HEK293 (cell line): ENCODE measurements at regions not wholly inside any gene's neighbourhood (a gene's known extent, or its start where the extent isn't known, plus 50 kb on each side); places are given as distances from the start of the nearest gene placed in this dataset.

Experiments
- CTCF ChIA-PET: fragments of 350-600 bp; formaldehyde crosslinking; extraction: SDS; loops from one replicate; lab custom pipeline; 2021; ENCODE audit warnings: antibody characterized with exemption; lab: Yijun Ruan, JAX
- POLR2A ChIA-PET: fragments of 300-600 bp; formaldehyde crosslinking; extraction: SDS; loops from one replicate; lab custom pipeline; 2020; ENCODE audit warnings: antibody characterized with exemption, inconsistent platforms; lab: Yijun Ruan, JAX
- H3K27ac ChIP-seq: fragments of 200-500 bp; sonication (Bioruptor generic); 2 replicates; pipeline ENCODE4 v1.5.1; 2014; ENCODE audit warnings: low read depth, low read length, control low read depth, inconsistent platforms; ENCODE audit errors: extremely low read depth
- H3K36me3 ChIP-seq, 2 experiments: fragments of 200-500 bp in 1 of 2; sonication (Bioruptor generic) in 1 of 2; 1 replicate in 1 of 2; 2 replicates in 1 of 2; pipeline ENCODE4 v1.5.1; 2014 to 2017; ENCODE audit warnings: inconsistent platforms in 2 of 2, low read length in 2 of 2; ENCODE audit not compliant: control insufficient read depth in 2 of 2, insufficient read depth in 1 of 2
- H3K4me1 ChIP-seq: fragments of 200-500 bp; sonication (Bioruptor generic); 2 replicates; pipeline ENCODE4 v1.5.1; 2014; ENCODE audit warnings: mild to moderate bottlenecking, low read length, inconsistent platforms; ENCODE audit not compliant: control insufficient read depth, insufficient read depth
- H3K4me3 ChIP-seq: 2 replicates; pipeline ENCODE4 v1.5.1; 2011; ENCODE audit warnings: low read depth, mild to moderate bottlenecking, control low read depth, low read length, moderate library complexity
- H3K9me3 ChIP-seq: fragments of 200-500 bp; sonication (Bioruptor generic); 2 replicates; pipeline ENCODE4 v1.5.1; 2014; ENCODE audit warnings: low read depth, low read length, inconsistent platforms; ENCODE audit not compliant: control insufficient read depth, insufficient read depth
- EGR2 ChIP-seq: fragments of 450-650 bp; formaldehyde crosslinking; IDR thresholded peaks from 2 replicates; pipeline ENCODE4 v1.5.1; 2016; ENCODE audit warnings: low read depth, missing biosample characterization, missing genetic modification characterization
- INSM2 ChIP-seq: fragments of 450-650 bp; formaldehyde crosslinking; IDR thresholded peaks from 2 replicates; pipeline ENCODE4 v1.5.1; 2016; ENCODE audit warnings: missing biosample characterization, missing genetic modification characterization
- KLF1 ChIP-seq: fragments of 450-650 bp; formaldehyde crosslinking; IDR thresholded peaks from 2 replicates; pipeline ENCODE4 v1.5.1; 2016; ENCODE audit warnings: missing biosample characterization, missing genetic modification characterization
- MEIS1 ChIP-seq: sonication (generic); formaldehyde crosslinking; IDR thresholded peaks from 2 replicates; pipeline ENCODE4 v1.8.1; 2022; ENCODE audit warnings: missing genetic modification reagents, mild to moderate bottlenecking, borderline replicate concordance
- SALL2 ChIP-seq: fragments of 450-650 bp; formaldehyde crosslinking; IDR thresholded peaks from 2 replicates; pipeline ENCODE4 v1.5.0; 2017; ENCODE audit warnings: missing biosample characterization, mild to moderate bottlenecking, missing genetic modification characterization, borderline replicate concordance
- SP3 ChIP-seq: fragments of 450-650 bp; formaldehyde crosslinking; IDR thresholded peaks from 2 replicates; pipeline ENCODE4 v1.5.1; 2016; ENCODE audit warnings: missing biosample characterization, missing genetic modification characterization
- SP7 ChIP-seq: fragments of 450-650 bp; formaldehyde crosslinking; IDR thresholded peaks from 2 replicates; pipeline ENCODE4 v1.5.1; 2016; ENCODE audit warnings: missing biosample characterization, missing genetic modification characterization
- ZBTB1 ChIP-seq: fragments of 450-650 bp; formaldehyde crosslinking; IDR thresholded peaks from 2 replicates; pipeline ENCODE4 v1.5.1; 2016; ENCODE audit warnings: missing biosample characterization, missing genetic modification characterization
- ZBTB6 ChIP-seq: fragments of 450-650 bp; formaldehyde crosslinking; IDR thresholded peaks from 2 replicates; pipeline ENCODE4 v1.5.1; 2017; ENCODE audit warnings: missing biosample characterization, missing genetic modification characterization
- ZEB2 ChIP-seq: fragments of 450-650 bp; formaldehyde crosslinking; IDR thresholded peaks from 2 replicates; pipeline ENCODE4 v1.5.1; 2016; ENCODE audit warnings: missing biosample characterization, missing genetic modification characterization
- ZIC2 ChIP-seq: fragments of 450-650 bp; formaldehyde crosslinking; IDR thresholded peaks from 2 replicates; pipeline ENCODE4 v1.5.1; 2016; ENCODE audit warnings: missing biosample characterization, missing genetic modification characterization
- ZNF133 ChIP-seq: fragments of 450-650 bp; formaldehyde crosslinking; IDR thresholded peaks from 2 replicates; pipeline ENCODE4 v1.5.1; 2016; ENCODE audit warnings: missing biosample characterization, missing genetic modification characterization
- ZNF148 ChIP-seq: fragments of 450-650 bp; formaldehyde crosslinking; IDR thresholded peaks from 2 replicates; pipeline ENCODE4 v1.5.0; 2017; ENCODE audit warnings: missing biosample characterization, missing genetic modification characterization, borderline replicate concordance
- ZNF16 ChIP-seq: fragments of 450-650 bp; formaldehyde crosslinking; IDR thresholded peaks from 2 replicates; pipeline ENCODE4 v1.5.1; 2016; ENCODE audit warnings: low read depth, missing biosample characterization, missing genetic modification characterization
- ZNF19 ChIP-seq: fragments of 450-650 bp; formaldehyde crosslinking; IDR thresholded peaks from 2 replicates; pipeline ENCODE4; 2016; ENCODE audit warnings: missing biosample characterization, missing genetic modification characterization, low read depth
- ZNF221 ChIP-seq: fragments of 450-650 bp; formaldehyde crosslinking; IDR thresholded peaks from 2 replicates; pipeline ENCODE4 v1.5.1; 2017; ENCODE audit warnings: missing biosample characterization, missing genetic modification characterization, borderline replicate concordance
- ZNF239 ChIP-seq: fragments of 450-650 bp; formaldehyde crosslinking; IDR thresholded peaks from 2 replicates; pipeline ENCODE4 v1.5.1; 2016; ENCODE audit warnings: missing biosample characterization, missing genetic modification characterization
- ZNF280D ChIP-seq: fragments of 450-650 bp; formaldehyde crosslinking; IDR thresholded peaks from 2 replicates; pipeline ENCODE4 v1.5.1; 2016; ENCODE audit warnings: missing biosample characterization, missing genetic modification characterization
- ZNF423 ChIP-seq: fragments of 450-650 bp; formaldehyde crosslinking; IDR thresholded peaks from 2 replicates; pipeline ENCODE4 v1.5.1; 2016; ENCODE audit warnings: missing biosample characterization, missing genetic modification characterization
- ZNF530 ChIP-seq: fragments of 450-650 bp; formaldehyde crosslinking; IDR thresholded peaks from 2 replicates; pipeline ENCODE4 v1.5.1; 2016; ENCODE audit warnings: low read depth, missing biosample characterization, missing genetic modification characterization
- ZNF544 ChIP-seq: fragments of 450-650 bp; formaldehyde crosslinking; IDR thresholded peaks from 2 replicates; pipeline ENCODE4 v1.5.0; 2017; ENCODE audit warnings: missing biosample characterization, missing genetic modification characterization
- ZNF677 ChIP-seq: fragments of 450-650 bp; IDR thresholded peaks from 2 replicates; pipeline ENCODE4 v1.5.0; 2018; ENCODE audit warnings: missing biosample characterization, mild to moderate bottlenecking, missing genetic modification characterization, moderate library complexity
- ZNF707 ChIP-seq: fragments of 450-650 bp; formaldehyde crosslinking; IDR thresholded peaks from 2 replicates; pipeline ENCODE4 v1.5.1; 2016; ENCODE audit warnings: missing biosample characterization, missing genetic modification characterization
- ZNF76 ChIP-seq: fragments of 450-650 bp; formaldehyde crosslinking; IDR thresholded peaks from 2 replicates; pipeline ENCODE4; 2016; ENCODE audit warnings: low read depth, missing biosample characterization, missing genetic modification characterization, borderline replicate concordance

GRCh38 chr7:35474100-35474499 is 220.2 kb upstream of the TBX20 start:
- no peak for TF ChIP-seq ZNF19
- no peaks in the 10 kb centered on the region for H3K4me1 ChIP-seq
- CTCF ChIA-PET: no interaction called here
- H3K27ac ChIP-seq: no peak overlapping the region
- H3K36me3 ChIP-seq: no peaks in the 10 kb centered on the region
- no peaks in the 10 kb centered on the region for H3K9me3 ChIP-seq
- no peak overlapping the region for H3K4me3 ChIP-seq
- POLR2A ChIA-PET: no interaction called here

- ChIA-PET CTCF (no interaction called here), POLR2A (no interaction called here)
- no peak overlapping the region for H3K27ac ChIP-seq
Measured at GRCh38 chr7:35468606-35469005, 214.7 kb upstream of the TBX20 start.

GRCh38 chr7:35467456-35467978 is 213.6 kb upstream of the TBX20 start:
- Histone ChIP-seq H3K4me1 (no peaks in the 10 kb centered on the region), H3K9me3 (no peaks in the 10 kb centered on the region), H3K36me3 (no peaks in the 10 kb centered on the region), H3K4me3 (no peak overlapping the region), H3K27ac (no peak overlapping the region)
- ChIA-PET POLR2A (no interaction called here), CTCF (no interaction called here)
- no peak for TF ChIP-seq ZNF221
- no peak for TF ChIP-seq ZNF544
- no peak for TF ChIP-seq ZNF133
- TF ChIP-seq ZNF280D (tag by site-specific recombination): no peak
- no peak for TF ChIP-seq ZNF530
- TF ChIP-seq ZNF16 (tag by site-specific recombination): no peak
- no peak for TF ChIP-seq ZIC2 (tag by site-specific recombination)
- TF ChIP-seq SP3: no peak
- TF ChIP-seq ZNF677 (tag by site-specific recombination): no peak
- TF ChIP-seq INSM2 (tag by site-specific recombination): no peak
- no peak for TF ChIP-seq ZNF148 (tag by site-specific recombination)
- TF ChIP-seq ZBTB1 (tag by site-specific recombination): no peak
- TF ChIP-seq SP7: no peak
- TF ChIP-seq SALL2: no peak
- TF ChIP-seq ZNF707 (tag by site-specific recombination): no peak
- no peak for TF ChIP-seq ZBTB6 (tag by site-specific recombination)
- TF ChIP-seq MEIS1 (CRISPR knock-in tag): no peak
- no peak for TF ChIP-seq ZNF423
- TF ChIP-seq KLF1 (tag by site-specific recombination): no peak

More at GRCh38 chr7:35468606-35469005, 214.7 kb upstream of the TBX20 start:
- Histone ChIP-seq H3K36me3 (no peaks in the 10 kb centered on the region), H3K9me3 (no peaks in the 10 kb centered on the region), H3K4me1 (no peaks in the 10 kb centered on the region), H3K4me3 (no peak overlapping the region)
- TF ChIP-seq ZNF76 (tag by site-specific recombination) (no peak), EGR2 (tag by site-specific recombination) (no peak), ZNF239 (tag by site-specific recombination) (no peak), ZEB2 (tag by site-specific recombination) (no peak)
